ENCODE measurements at regions not wholly inside any gene's neighbourhood (a gene's known extent, or its start where the extent isn't known, plus 50 kb on each side); places are given as distances from the start of the nearest gene placed in this dataset.
"Not testable (repeated sequence)": the region's sequence is repeated elsewhere in the genome, so short reads cannot be mapped to it uniquely, and the experiment has no call there.

- not testable (repeated sequence) for DNase-seq (ENCODE audit: low read depth in 2 of 2)
These were observed 76.1 kb upstream of the ZNF217 start for GRCh38 chr20:53669517-53670313.

- no peak for DNase-seq (ENCODE audit: low read depth in 2 of 2)
These were observed 75.4 kb upstream of the ZNF217 start for GRCh38 chr20:53668992-53669391.

- no peak for DNase-seq (ENCODE audit: low read depth in 2 of 2)
These were observed 72.5 kb upstream of the ZNF217 start for GRCh38 chr20:53666144-53666543.

- DNase-seq (ENCODE audit: low read depth in 2 of 2), result no peak
These were observed 70.5 kb upstream of the ZNF217 start for GRCh38 chr20:53664121-53664520.

GRCh38 chr20:53663521-53663920 lies 69.9 kb upstream of the ZNF217 start:
- DNase-seq (ENCODE audit: low read depth in 2 of 2), result not testable (repeated sequence)

DNA sequence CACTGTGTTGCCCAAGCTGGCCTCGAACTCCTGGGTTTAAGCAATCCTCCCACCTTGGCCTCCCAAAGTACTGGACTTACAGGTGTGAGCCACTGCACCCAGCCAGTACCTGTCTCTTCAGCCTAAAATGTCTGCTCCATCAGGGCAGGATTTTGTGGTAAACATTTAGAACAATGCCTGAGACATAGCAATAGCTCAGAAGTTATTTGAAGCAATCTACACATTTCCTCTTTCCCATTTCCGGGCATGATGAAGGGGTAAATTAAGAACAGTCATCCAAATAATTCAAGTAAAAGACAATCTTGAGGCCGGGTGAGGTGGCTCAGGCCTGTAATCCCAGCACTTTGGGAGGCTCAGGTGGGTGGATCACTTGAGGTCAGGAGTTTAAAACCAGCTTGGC lies 69.0 kb upstream of the ZNF217 start:
- DNase-seq (ENCODE audit: low read depth in 2 of 2), result peak in 1 of 2 donors; percentile 77

DNA sequence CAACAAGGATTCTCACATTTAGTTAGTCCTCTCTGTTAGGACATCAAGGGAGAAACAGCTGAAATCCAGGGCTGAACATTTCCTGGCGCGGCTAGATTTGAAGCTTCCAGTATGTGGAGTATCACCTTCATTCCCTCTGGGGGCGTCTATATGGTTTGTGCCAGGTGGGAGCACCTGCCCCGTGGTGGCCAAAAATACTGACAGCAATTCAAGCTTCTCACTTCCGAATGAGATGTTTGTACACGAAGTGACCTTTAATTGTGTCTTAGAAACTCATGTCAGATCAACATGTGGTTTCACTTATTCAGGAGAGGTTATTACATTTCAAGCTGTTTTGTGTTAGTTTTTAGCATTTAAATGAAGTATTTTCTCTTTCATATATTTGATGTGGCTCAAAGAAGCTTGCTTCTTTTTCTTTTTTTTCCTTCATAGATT lies 67.3 kb upstream of the ZNF217 start:
- DNase-seq (ENCODE audit: low read depth in 2 of 2), result no peak

GRCh38 chr20:53660078-53660909 lies 66.7 kb upstream of the ZNF217 start:
- DNase-seq (ENCODE audit: low read depth in 2 of 2), result no peak

DNA sequence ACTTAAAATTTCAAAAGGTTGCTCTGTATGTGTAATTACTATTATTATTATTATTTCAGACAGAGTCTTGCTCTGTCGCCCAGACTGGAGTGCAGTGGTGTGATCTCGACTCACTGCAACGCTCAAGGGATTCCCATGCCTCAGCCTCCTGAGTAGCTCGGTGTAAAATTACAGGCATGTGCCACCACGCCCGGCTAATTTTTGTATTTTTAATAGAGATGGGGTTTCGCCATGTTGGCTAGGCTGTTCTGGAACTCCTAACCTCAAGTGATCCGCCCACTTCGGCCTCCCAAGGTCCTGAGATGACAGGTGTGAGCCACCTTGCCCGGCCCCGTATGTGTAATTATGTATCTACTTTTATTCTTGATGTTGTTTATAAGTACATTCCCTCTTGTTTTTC lies 65.3 kb upstream of the ZNF217 start:
- DNase-seq (ENCODE audit: low read depth in 2 of 2), result no peak

DNA sequence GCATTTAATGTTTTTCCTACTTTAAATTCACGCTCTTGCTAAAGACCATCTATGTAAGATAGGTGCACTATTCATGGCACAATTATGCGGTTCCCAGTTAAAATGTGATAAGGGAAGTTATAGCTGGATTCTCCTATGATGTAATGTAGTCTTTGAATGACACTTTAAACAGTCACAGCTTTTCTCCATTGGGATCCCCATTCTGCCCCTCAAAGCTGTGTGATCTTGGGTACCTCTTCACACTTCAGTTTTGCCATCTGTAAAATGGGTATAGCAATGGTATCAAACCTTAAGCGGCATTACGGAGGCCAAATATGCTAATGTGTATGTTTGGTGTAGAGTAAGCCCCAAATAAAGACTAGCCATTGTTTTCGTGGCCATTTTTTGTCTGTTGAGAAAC lies 64.7 kb upstream of the ZNF217 start:
- no peak for DNase-seq (ENCODE audit: low read depth in 2 of 2)

GRCh38 chr20:53657732-53658131 lies 64.1 kb upstream of the ZNF217 start:
- no peak for DNase-seq (ENCODE audit: low read depth in 2 of 2)

DNA sequence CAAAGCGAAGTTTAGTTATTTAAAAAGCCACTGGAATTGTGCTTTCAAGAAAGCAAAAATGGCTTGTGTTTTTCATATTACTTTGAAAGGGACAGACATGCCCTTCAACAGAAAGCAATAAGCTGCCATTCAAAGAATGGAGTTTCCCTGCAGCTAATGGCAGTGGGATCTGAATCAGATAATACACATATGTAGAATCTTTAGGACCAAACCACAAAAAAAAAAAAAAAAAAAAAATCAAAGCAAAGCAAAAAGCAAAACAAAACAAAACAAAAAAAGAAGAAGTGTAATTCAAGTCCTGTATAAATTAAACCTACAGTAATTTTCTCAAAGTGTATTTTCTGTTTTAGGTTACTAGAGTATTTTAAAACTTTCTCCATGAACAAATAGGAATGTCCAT lies 63.6 kb upstream of the ZNF217 start:
- DNase-seq (ENCODE audit: low read depth in 2 of 2), result no peak

DNA sequence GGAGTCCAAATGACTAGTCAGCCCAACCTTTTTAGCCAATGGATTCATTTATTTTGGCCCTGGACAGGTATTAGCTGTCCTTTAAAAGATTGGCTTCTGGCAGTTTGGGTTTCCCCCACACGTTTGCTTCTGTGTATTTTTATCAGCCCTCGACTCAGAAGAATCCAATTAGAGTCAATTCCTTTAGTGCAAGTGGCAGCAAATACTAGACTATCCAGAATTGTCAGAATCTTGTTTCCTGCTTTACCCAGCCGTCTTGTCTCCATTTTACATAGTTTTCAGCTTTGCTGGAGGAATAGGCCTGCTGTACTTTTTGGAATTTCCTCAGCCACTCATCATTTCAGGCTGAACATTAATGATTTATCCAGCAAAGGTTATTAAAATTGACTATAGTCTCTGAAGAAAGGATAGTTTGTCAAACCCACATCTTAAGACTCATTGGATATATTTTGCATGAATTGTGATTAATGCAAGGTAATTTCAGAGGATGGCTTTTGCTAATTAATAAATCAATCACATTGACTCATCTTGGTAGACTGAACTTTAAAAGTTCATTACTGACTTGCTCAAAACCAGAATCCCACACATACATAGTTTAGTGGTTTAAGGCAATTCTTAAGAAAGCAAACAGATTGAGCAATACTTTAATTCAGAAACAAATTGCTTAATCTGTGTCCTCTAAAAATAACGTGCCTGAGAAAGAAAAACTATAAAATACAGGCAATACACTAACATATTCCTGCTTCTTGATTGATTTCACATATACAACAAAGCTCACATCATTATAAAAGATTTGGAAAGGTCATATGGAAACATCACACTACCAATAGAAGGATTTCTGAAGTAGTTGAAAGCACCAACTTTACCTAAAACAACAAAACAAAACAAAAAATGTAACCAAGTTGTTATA lies 62.9 kb upstream of the ZNF217 start:
- DNase-seq (ENCODE audit: low read depth in 2 of 2), result no peak

GRCh38 chr20:53655625-53656292 lies 62.1 kb upstream of the ZNF217 start:
- no peak for DNase-seq (ENCODE audit: low read depth in 2 of 2)

DNA sequence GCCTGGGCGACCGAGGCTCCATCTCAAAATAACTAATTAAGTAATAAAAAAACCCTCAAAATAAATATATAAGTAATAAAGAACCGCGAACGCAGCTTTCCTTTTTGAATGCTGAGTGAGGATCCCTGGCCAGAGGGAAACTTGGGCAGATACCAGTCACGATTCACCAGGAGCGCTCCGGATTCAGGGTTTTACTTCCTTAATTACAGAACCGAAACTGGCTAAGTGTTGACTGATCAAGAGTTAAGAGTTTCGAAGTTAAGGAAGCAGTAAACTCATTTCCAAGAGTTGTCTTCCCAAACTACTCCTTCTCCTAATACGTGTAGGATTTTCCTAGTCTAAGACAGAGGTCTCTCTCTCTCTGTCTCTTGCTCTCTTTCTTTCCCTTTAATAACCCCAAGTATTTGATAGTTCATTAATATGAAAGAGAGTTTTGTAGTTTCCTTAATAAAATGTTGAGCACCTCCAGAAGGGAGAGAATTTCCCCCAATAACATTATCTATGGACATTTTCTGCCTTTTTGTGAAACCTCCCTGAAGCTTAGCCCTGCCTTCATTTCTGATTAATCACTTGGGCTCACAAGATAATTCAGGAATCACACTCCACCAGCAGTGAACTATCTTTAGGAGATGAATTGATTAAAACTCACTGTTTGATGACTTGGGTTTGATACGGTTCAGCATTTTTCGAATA lies 61.4 kb upstream of the ZNF217 start:
- no peak for DNase-seq (ENCODE audit: low read depth in 2 of 2)

DNA sequence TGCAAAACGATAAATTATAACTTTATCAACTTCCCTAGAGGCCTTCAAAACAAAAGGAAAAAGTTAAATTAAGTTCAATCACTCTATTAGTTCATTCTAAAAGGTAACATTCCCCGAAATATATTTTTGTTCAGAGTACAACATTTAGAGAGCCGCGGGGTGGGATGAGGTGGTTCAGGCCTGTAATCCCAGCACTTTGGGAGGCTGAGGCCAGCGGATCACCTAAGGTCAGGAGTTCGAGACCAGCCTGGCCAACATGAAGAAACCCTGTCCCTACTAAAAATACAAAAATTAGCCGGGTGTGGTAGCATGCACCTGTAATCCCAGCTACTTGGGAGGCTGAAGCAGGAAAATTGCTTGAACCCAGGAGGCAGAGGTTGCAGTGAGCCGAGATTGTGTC lies 60.9 kb upstream of the ZNF217 start:
- not testable (repeated sequence) for DNase-seq (ENCODE audit: low read depth in 2 of 2)

DNA sequence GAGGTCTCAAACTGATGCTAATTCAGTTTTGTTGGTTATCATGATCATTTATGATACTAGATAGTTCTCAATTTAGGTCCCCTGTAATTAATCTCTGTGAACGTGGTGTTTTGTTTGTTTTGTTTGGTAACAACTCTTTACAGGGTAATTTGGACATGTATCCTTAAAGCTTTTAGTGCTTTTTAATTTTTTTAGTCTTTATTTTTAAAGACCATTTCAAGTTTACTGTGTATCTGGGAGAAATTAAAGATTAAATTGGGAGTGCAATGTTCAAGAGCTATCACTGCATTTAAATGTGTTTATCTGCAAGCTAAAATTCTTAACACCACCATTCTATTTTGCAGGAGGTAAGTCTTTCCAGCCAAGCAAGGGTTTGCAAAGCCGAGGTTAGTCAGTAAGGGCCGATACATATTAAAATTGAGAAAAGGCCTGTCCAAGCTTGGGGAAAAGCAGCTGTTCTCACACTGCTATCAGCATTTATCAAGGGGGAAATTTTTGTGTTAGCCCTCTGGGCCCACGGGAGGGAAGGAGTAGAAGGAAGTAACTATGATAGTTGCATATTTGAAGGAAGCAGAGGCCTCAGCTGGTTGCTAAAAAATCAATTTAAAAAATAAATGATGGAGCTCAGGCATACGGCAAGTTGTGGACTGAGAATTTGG lies 59.3 kb upstream of the ZNF217 start:
- DNase-seq (ENCODE audit: low read depth in 2 of 2), result no peak

DNA sequence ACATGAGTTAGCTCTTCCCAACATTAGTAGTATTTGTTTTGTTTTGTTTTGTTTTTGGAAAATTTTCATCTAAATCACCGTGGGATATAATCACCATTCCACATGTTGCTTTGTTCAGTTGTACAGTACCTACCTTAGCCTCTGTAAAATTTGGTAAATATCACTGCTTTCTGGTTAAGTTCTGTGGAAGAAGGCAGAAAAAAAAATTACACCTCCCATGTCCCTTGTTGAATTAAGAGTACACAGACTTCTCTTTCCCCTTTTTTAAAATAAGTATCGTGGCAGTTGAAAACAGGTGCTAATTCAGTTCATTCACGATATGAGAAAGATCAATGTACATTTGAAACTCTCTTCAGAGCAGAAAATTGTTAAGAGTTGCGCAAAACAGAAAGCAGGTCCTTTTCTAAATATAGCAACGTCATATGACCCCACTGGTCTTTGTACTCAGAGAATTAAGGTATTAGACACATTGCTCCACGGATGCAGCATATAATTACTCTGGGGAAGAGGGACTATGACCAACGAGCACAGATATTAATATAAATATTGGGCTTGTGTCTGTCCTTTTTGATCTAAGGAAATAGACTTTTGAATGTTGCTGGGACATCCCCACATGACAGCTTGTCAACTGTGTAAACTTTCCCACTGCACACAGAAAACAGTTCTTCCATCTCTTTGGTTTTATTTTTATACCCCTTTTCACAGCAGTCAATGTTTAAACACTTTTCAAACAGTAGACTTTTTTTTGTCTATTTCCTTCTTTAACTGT lies 58.6 kb upstream of the ZNF217 start:
- no peak for DNase-seq (ENCODE audit: low read depth in 2 of 2)

DNA sequence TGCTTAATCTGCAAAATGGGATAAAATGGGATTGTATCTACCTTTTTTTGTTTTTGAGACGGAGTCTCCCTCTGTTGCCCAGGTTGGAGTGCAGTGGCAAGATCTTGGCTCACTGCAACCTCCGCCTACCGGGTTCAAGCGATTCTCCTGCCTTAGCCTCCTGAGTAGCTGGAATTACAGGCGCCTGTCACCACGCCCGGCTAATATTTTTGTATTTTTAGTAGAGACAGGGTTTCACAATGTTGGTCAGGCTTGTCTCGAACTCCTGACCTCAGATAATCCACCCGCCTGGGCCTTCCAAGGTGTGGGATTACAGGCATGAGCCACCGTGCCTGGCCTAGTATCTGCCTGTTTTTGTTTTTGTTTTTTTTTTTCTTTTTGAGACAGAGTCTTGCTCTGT lies 55.9 kb upstream of the ZNF217 start:
- not testable (repeated sequence) for DNase-seq (ENCODE audit: low read depth in 2 of 2)

Measured in lung microvascular endothelial cell (primary cell).